ENCODE measurements at regions not wholly inside any gene's neighbourhood (a gene's known extent, or its start where the extent isn't known, plus 50 kb on each side); places are given as distances from the start of the nearest gene placed in this dataset.

- CTCF ChIA-PET = interaction anchor here (1.5 kb wide), 1 partner anchor 19 kb away, joined by 3 read pairs; no protein-coding TSS in a partner anchor
- DNase-seq (ENCODE audit: extremely low spot score) = no peak
- TF ChIP-seq CTCF (IDR thresholded peaks at IDR 0.05; ENCODE audit: control extremely low read depth, extremely low read depth, low read depth, missing control alignments) = no peak
- POLR2A ChIA-PET = no interaction called here
Observed at GRCh38 chr5:93126634-93127033, 454.4 kb downstream of the NR2F1-AS1 start.

- TF ChIP-seq CTCF (IDR thresholded peaks at IDR 0.05; ENCODE audit: control extremely low read depth, extremely low read depth, low read depth, missing control alignments) = no peak
- ChIA-PET POLR2A (no interaction called here), CTCF (no interaction called here)
- DNase-seq (ENCODE audit: extremely low spot score) = no peak
Observed at GRCh38 chr5:93123127-93123526, 457.9 kb downstream of the NR2F1-AS1 start.

GRCh38 chr5:93122446-93122845 lies 458.6 kb downstream of the NR2F1-AS1 start:
- no peak for TF ChIP-seq CTCF (IDR thresholded peaks at IDR 0.05; ENCODE audit: control extremely low read depth, extremely low read depth, low read depth, missing control alignments)
- POLR2A ChIA-PET = no interaction called here
- CTCF ChIA-PET = no interaction called here
- DNase-seq (ENCODE audit: extremely low spot score) = no peak

- POLR2A ChIA-PET = no interaction called here
- TF ChIP-seq CTCF (IDR thresholded peaks at IDR 0.05; ENCODE audit: control extremely low read depth, extremely low read depth, low read depth, missing control alignments) = no peak
- no peak for DNase-seq (ENCODE audit: extremely low spot score)
- CTCF ChIA-PET = interaction anchor here (1.8 kb wide), 1 partner anchor 9 kb away, joined by 5 read pairs; no protein-coding TSS in a partner anchor
Observed at GRCh38 chr5:93120771-93121170, 460.2 kb downstream of the NR2F1-AS1 start.

- ChIA-PET CTCF (interaction anchor here (1.8 kb wide), 1 partner anchor 10 kb away, joined by 5 read pairs; no protein-coding TSS in a partner anchor), POLR2A (no interaction called here)
- no peak for DNase-seq (ENCODE audit: extremely low spot score)
- TF ChIP-seq CTCF (IDR thresholded peaks at IDR 0.05; ENCODE audit: control extremely low read depth, extremely low read depth, low read depth, missing control alignments) = no peak
Observed at GRCh38 chr5:93120051-93120450, 461.0 kb downstream of the NR2F1-AS1 start.

GRCh38 chr5:93117751-93118531 lies 463.1 kb downstream of the NR2F1-AS1 start:
- no peak for TF ChIP-seq CTCF (IDR thresholded peaks at IDR 0.05; ENCODE audit: control extremely low read depth, extremely low read depth, low read depth, missing control alignments)
- POLR2A ChIA-PET = no interaction called here
- CTCF ChIA-PET = interaction anchor here (1.0 to 1.1 kb wide), 2 partner anchors 9 to 18 kb away, joined by 3 read pairs; no protein-coding TSS in a partner anchor
- no peak for DNase-seq (ENCODE audit: extremely low spot score)

Data from GM10248 (cell line).